OCI-LY7 (cell line): ENCODE measurements at regions not wholly inside any gene's neighbourhood (a gene's known extent, or its start where the extent isn't known, plus 50 kb on each side); places are given as distances from the start of the nearest gene placed in this dataset.

Experiments
- BruUV-seq: library from RNA; stranded (reverse); fragments of 400-500 nt; replicated peaks from 2 replicates; lab custom pipeline; 2021; lab: Mats Ljungman, UMichigan
- CTCF ChIA-PET: fragments of 300-600 bp; sonication (Branson Sonifier 250); formaldehyde crosslinking; loops from one replicate; lab custom pipeline; 2022; ENCODE audit warnings: antibody characterized with exemption; ENCODE audit not compliant: unreplicated experiment; lab: Charles Lee
- POLR2A ChIA-PET: fragments of 300-600 bp; sonication (Branson Sonifier 250); formaldehyde crosslinking; loops from one replicate; lab custom pipeline; 2022; ENCODE audit warnings: antibody characterized with exemption; lab: Charles Lee
- DNase-seq: peaks from one replicate; pipeline ENCODE4 v3.0.0-alpha.2; 2015; ENCODE audit warnings: low spot score
- H2AFZ ChIP-seq: fragments of 200-600 bp; sonication (generic), shearing (Covaris generic); 2 replicates; pipeline ENCODE4 v1.6.1; 2014; ENCODE audit warnings: mild to moderate bottlenecking, antibody characterized with exemption, low read length, moderate library complexity
- H3K27ac ChIP-seq: fragments of 200-600 bp; sonication (generic); 2 replicates; pipeline ENCODE4 v1.5.1; 2014; ENCODE audit warnings: mixed run types, low read depth, mild to moderate bottlenecking, moderate library complexity, low read length, inconsistent platforms; ENCODE audit not compliant: poor library complexity, severe bottlenecking
- H3K36me3 ChIP-seq: fragments of 200-600 bp; sonication (generic); 2 replicates; pipeline ENCODE4 v1.6.1; 2014; ENCODE audit warnings: mild to moderate bottlenecking, antibody characterized with exemption, low read length, moderate library complexity, mixed read lengths; ENCODE audit not compliant: insufficient read depth
- H3K4me1 ChIP-seq: fragments of 200-600 bp; sonication (generic); 2 replicates; pipeline ENCODE4 v1.5.1; 2014; ENCODE audit warnings: mild to moderate bottlenecking, low read length; ENCODE audit not compliant: insufficient read depth, poor library complexity, severe bottlenecking
- H3K4me2 ChIP-seq: fragments of 200-600 bp; sonication (generic); 2 replicates; pipeline ENCODE4 v1.6.1; 2014; ENCODE audit warnings: mild to moderate bottlenecking, low read length
- H3K4me3 ChIP-seq: fragments of 200-600 bp; sonication (generic); 2 replicates; pipeline ENCODE4 v1.5.1; 2014; ENCODE audit warnings: mild to moderate bottlenecking, low read depth, low read length; ENCODE audit not compliant: poor library complexity, severe bottlenecking
- H3K79me2 ChIP-seq: fragments of 200-600 bp; sonication (generic); 2 replicates; pipeline ENCODE4 v1.6.1; 2016; ENCODE audit warnings: low read depth, mild to moderate bottlenecking, low read length, moderate library complexity, mixed read lengths; ENCODE audit not compliant: insufficient read depth
- H3K9me2 ChIP-seq: fragments of 200-600 bp; sonication (generic); 2 replicates; pipeline ENCODE4 v1.6.1; 2016; ENCODE audit warnings: mild to moderate bottlenecking, low read length, mixed read lengths; ENCODE audit not compliant: insufficient read depth
- H3K9me3 ChIP-seq: fragments of 200-600 bp; sonication (generic); 2 replicates; pipeline ENCODE4 v1.6.1; 2014; ENCODE audit warnings: mild to moderate bottlenecking, mixed run types, low read length, mixed read lengths
- H4K20me1 ChIP-seq: fragments of 200-600 bp; sonication (generic); 2 replicates; pipeline ENCODE4 v1.6.1; 2014; ENCODE audit warnings: mild to moderate bottlenecking, antibody characterized with exemption, low read length, moderate library complexity, mixed read lengths; ENCODE audit not compliant: insufficient read depth
- EZH2phosphoT487 ChIP-seq: fragments of 200-600 bp; sonication (generic); IDR thresholded peaks from 2 replicates; pipeline ENCODE4 v1.6.1; 2018; ENCODE audit warnings: low read depth, borderline replicate concordance, mild to moderate bottlenecking, mixed run types, antibody characterized with exemption, low read length, moderate library complexity, mixed read lengths
- intact Hi-C: fragments of 100-400 bp; cut with micrococcal nuclease; formaldehyde crosslinking; loops from one replicate; pipeline ENCODE4 v1.10.0; 2022; ENCODE audit not compliant: unreplicated experiment
- TF ChIP-seq, protein P1 (sequence below): fragments of 200-600 bp; sonication (generic); conservative IDR thresholded peaks from 2 replicates; pipeline ENCODE4 v1.5.1; 2014; ENCODE audit warnings: mild to moderate bottlenecking, antibody characterized with exemption, low read length, moderate library complexity, mixed read lengths

DNA sequence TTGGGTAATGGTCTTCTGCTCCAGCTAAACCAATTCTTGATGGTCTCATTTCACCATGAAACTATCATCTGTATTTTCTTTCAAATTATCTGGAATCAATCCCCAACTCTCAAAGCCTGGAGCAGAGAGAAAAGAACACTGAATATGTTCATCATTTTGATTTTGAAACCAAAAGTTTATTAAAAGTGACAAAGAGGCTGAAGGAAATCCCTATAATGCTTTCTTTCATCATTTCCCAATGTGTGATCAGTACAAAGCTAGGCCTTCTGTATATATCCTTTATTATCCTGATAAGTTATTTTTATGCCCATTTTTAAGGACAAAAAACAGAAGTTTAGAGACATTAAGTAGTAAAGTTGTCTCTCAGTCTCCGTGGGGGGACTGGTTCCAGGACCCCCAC lies 50.1 kb upstream of the MBNL1 start:
- H3K27ac ChIP-seq = no peak overlapping the region
- H3K79me2 ChIP-seq = no peaks in the 10 kb centered on the region
- no peak for DNase-seq
- no peak overlapping the region for H2AFZ ChIP-seq
- H3K4me3 ChIP-seq = no peak overlapping the region
- no peaks in the 10 kb centered on the region for H3K36me3 ChIP-seq
- ChIA-PET POLR2A (interaction anchor here (0.8 to 3.5 kb wide), 2 partner anchors 14 to 24 kb away, joined by 3 to 28 read pairs; no protein-coding TSS in a partner anchor), CTCF (no interaction called here)
- H3K4me1 ChIP-seq = peaks cover 3% of the 10 kb centered on the region
- intact Hi-C loops = no loop called here
- H3K9me2 ChIP-seq = no peaks in the 10 kb centered on the region
- TF ChIP-seq EZH2phosphoT487 = no peak
- TF ChIP-seq, protein P1, sequence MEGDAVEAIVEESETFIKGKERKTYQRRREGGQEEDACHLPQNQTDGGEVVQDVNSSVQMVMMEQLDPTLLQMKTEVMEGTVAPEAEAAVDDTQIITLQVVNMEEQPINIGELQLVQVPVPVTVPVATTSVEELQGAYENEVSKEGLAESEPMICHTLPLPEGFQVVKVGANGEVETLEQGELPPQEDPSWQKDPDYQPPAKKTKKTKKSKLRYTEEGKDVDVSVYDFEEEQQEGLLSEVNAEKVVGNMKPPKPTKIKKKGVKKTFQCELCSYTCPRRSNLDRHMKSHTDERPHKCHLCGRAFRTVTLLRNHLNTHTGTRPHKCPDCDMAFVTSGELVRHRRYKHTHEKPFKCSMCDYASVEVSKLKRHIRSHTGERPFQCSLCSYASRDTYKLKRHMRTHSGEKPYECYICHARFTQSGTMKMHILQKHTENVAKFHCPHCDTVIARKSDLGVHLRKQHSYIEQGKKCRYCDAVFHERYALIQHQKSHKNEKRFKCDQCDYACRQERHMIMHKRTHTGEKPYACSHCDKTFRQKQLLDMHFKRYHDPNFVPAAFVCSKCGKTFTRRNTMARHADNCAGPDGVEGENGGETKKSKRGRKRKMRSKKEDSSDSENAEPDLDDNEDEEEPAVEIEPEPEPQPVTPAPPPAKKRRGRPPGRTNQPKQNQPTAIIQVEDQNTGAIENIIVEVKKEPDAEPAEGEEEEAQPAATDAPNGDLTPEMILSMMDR = no peak
- no TSS peak for BruUV-seq
- H3K4me2 ChIP-seq = no peak overlapping the region
- no peaks in the 10 kb centered on the region for H3K9me3 ChIP-seq
- H4K20me1 ChIP-seq = no peaks in the 10 kb centered on the region
